ENCODE measurements at regions not wholly inside any gene's neighbourhood (a gene's known extent, or its start where the extent isn't known, plus 50 kb on each side); places are given as distances from the start of the nearest gene placed in this dataset.

- no peaks in the 10 kb centered on the region for H3K27me3 ChIP-seq (ENCODE audit: low read length)
- no peaks in the 10 kb centered on the region for H4K20me1 ChIP-seq (ENCODE audit: insufficient read depth, low read depth, low read length)
- H3K4me2 ChIP-seq (ENCODE audit: low read depth, low read length, poor library complexity, severe bottlenecking), result no peak overlapping the region
- no peaks in the 10 kb centered on the region for H3K36me3 ChIP-seq (ENCODE audit: insufficient read depth, low read length)
- no peak overlapping the region for H2AFZ ChIP-seq (ENCODE audit: low read length)
- no peak overlapping the region for H3K4me3 ChIP-seq (ENCODE audit: low read length)
- H3K27ac ChIP-seq (ENCODE audit: low read length), result no peak overlapping the region
- no peaks in the 10 kb centered on the region for H3K9me3 ChIP-seq (ENCODE audit: low read length)
- DNase-seq, result peak; percentile 7
- H3K9me2 ChIP-seq (replicated peaks; ENCODE audit: insufficient read depth, low read length), result no peaks in the 10 kb centered on the region
- no peaks in the 10 kb centered on the region for H3K4me1 ChIP-seq (ENCODE audit: low read length)
- H3K79me2 ChIP-seq (ENCODE audit: low read length), result no peaks in the 10 kb centered on the region
- no peak overlapping the region for H3K9ac ChIP-seq (ENCODE audit: low read length)
Measured at GRCh38 chr4:143273160-143273917, 63.3 kb upstream of the GAB1 start.

GRCh38 chr4:143280861-143281260, 55.8 kb upstream of the GAB1 start:
- Histone ChIP-seq H3K4me2 (ENCODE audit: low read depth, low read length, poor library complexity, severe bottlenecking) (no peak overlapping the region), H3K9ac (ENCODE audit: low read length) (no peak overlapping the region), H4K20me1 (ENCODE audit: insufficient read depth, low read depth, low read length) (no peaks in the 10 kb centered on the region), H3K9me3 (ENCODE audit: low read length) (no peaks in the 10 kb centered on the region), H3K4me3 (ENCODE audit: low read length) (no peak overlapping the region), H2AFZ (ENCODE audit: low read length) (no peak overlapping the region), H3K36me3 (ENCODE audit: insufficient read depth, low read length) (no peaks in the 10 kb centered on the region), H3K9me2 (replicated peaks; ENCODE audit: insufficient read depth, low read length) (no peaks in the 10 kb centered on the region), H3K27me3 (ENCODE audit: low read length) (no peaks in the 10 kb centered on the region), H3K79me2 (ENCODE audit: low read length) (no peaks in the 10 kb centered on the region), H3K4me1 (ENCODE audit: low read length) (no peaks in the 10 kb centered on the region), H3K27ac (ENCODE audit: low read length) (no peak overlapping the region)
- DNase-seq, result peak; percentile 27

- Histone ChIP-seq H3K9ac (ENCODE audit: low read length) (no peak overlapping the region), H3K27ac (ENCODE audit: low read length) (no peak overlapping the region), H3K9me2 (replicated peaks; ENCODE audit: insufficient read depth, low read length) (no peaks in the 10 kb centered on the region), H4K20me1 (ENCODE audit: insufficient read depth, low read depth, low read length) (no peaks in the 10 kb centered on the region), H2AFZ (ENCODE audit: low read length) (no peak overlapping the region), H3K36me3 (ENCODE audit: insufficient read depth, low read length) (no peaks in the 10 kb centered on the region), H3K9me3 (ENCODE audit: low read length) (no peaks in the 10 kb centered on the region), H3K27me3 (ENCODE audit: low read length) (no peaks in the 10 kb centered on the region), H3K79me2 (ENCODE audit: low read length) (no peaks in the 10 kb centered on the region), H3K4me3 (ENCODE audit: low read length) (no peak overlapping the region), H3K4me1 (ENCODE audit: low read length) (no peaks in the 10 kb centered on the region), H3K4me2 (ENCODE audit: low read depth, low read length, poor library complexity, severe bottlenecking) (no peak overlapping the region)
- peak; percentile 4 for DNase-seq
Measured at GRCh38 chr4:143281507-143282190, 55.0 kb upstream of the GAB1 start.

GRCh38 chr4:143282211-143282707, 54.4 kb upstream of the GAB1 start:
- H3K36me3 ChIP-seq (ENCODE audit: insufficient read depth, low read length), result no peaks in the 10 kb centered on the region
- no peaks in the 10 kb centered on the region for H3K79me2 ChIP-seq (ENCODE audit: low read length)

DNA sequence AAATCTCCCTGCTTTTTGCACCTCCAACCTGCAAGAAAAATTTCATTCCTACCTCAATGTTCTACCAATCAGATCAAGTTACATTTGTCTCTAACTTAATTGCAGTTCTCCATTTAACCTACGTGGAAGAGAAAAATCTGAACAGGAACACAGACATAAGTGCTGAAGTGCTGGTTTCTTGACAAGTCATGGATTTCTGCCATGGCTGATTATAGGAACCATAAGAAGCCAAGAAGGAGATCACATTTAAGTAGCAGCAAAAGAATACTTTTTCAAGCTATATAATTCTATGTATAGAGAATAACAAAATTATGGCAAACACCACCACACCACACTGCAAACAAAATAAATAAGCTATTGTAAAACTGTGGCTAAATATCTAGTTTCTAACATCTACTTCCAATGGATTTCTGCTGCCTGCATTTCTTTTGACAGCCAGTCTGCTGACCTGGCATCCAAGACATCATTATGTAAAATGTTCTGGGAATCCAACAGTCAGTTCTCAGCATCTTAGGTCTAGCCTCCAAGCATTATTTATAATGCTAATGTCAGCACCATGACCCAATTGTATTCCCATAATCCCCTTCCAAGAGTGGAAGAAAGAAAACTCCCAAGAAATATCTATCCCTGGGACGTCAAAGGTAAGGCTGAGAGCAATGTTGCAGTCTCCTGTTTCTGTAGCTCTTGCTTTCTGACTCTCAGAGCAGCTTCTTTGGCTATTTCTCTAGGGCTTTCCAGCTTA, 50.8 kb upstream of the GAB1 start:
- H3K79me2 ChIP-seq (ENCODE audit: low read length), result no peaks in the 10 kb centered on the region
- no peaks in the 10 kb centered on the region for H3K36me3 ChIP-seq (ENCODE audit: insufficient read depth, low read length)
- H4K20me1 ChIP-seq (ENCODE audit: insufficient read depth, low read depth, low read length), result no peaks in the 10 kb centered on the region
- no peak overlapping the region for H3K4me2 ChIP-seq (ENCODE audit: low read depth, low read length, poor library complexity, severe bottlenecking)
- no peak overlapping the region for H3K27ac ChIP-seq (ENCODE audit: low read length)
- DNase-seq, result peak; percentile 2
- H3K4me1 ChIP-seq (ENCODE audit: low read length), result no peaks in the 10 kb centered on the region
- no peak overlapping the region for H3K4me3 ChIP-seq (ENCODE audit: low read length)
- H3K9ac ChIP-seq (ENCODE audit: low read length), result no peak overlapping the region
- no peaks in the 10 kb centered on the region for H3K27me3 ChIP-seq (ENCODE audit: low read length)
- H3K9me3 ChIP-seq (ENCODE audit: low read length), result no peaks in the 10 kb centered on the region
- no peaks in the 10 kb centered on the region for H3K9me2 ChIP-seq (replicated peaks; ENCODE audit: insufficient read depth, low read length)
- H2AFZ ChIP-seq (ENCODE audit: low read length), result no peak overlapping the region

More at GRCh38 chr4:143282211-143282707, 54.4 kb upstream of the GAB1 start:
- Histone ChIP-seq H3K9ac (ENCODE audit: low read length) (no peak overlapping the region), H3K27ac (ENCODE audit: low read length) (no peak overlapping the region), H3K9me2 (replicated peaks; ENCODE audit: insufficient read depth, low read length) (no peaks in the 10 kb centered on the region), H3K4me2 (ENCODE audit: low read depth, low read length, poor library complexity, severe bottlenecking) (no peak overlapping the region), H3K4me1 (ENCODE audit: low read length) (no peaks in the 10 kb centered on the region), H2AFZ (ENCODE audit: low read length) (no peak overlapping the region), H3K4me3 (ENCODE audit: low read length) (no peak overlapping the region), H4K20me1 (ENCODE audit: insufficient read depth, low read depth, low read length) (no peaks in the 10 kb centered on the region), H3K27me3 (ENCODE audit: low read length) (no peaks in the 10 kb centered on the region), H3K9me3 (ENCODE audit: low read length) (no peaks in the 10 kb centered on the region)
- peak; percentile 26 for DNase-seq

GRCh38 chr4:143286701-143287571, 49.7 kb upstream of the GAB1 start:
- no peaks in the 10 kb centered on the region for H3K79me2 ChIP-seq (ENCODE audit: low read length)
- H3K4me2 ChIP-seq (ENCODE audit: low read depth, low read length, poor library complexity, severe bottlenecking), result no peak overlapping the region
- no peaks in the 10 kb centered on the region for H3K9me2 ChIP-seq (replicated peaks; ENCODE audit: insufficient read depth, low read length)
- no peaks in the 10 kb centered on the region for H3K27me3 ChIP-seq (ENCODE audit: low read length)
- DNase-seq, result peak; percentile 30
- no peaks in the 10 kb centered on the region for H3K36me3 ChIP-seq (ENCODE audit: insufficient read depth, low read length)
- H2AFZ ChIP-seq (ENCODE audit: low read length), result no peak overlapping the region
- no peaks in the 10 kb centered on the region for H4K20me1 ChIP-seq (ENCODE audit: insufficient read depth, low read depth, low read length)
- H3K27ac ChIP-seq (ENCODE audit: low read length), result no peak overlapping the region
- H3K4me3 ChIP-seq (ENCODE audit: low read length), result no peak overlapping the region
- no peak overlapping the region for H3K9ac ChIP-seq (ENCODE audit: low read length)
- no peaks in the 10 kb centered on the region for H3K4me1 ChIP-seq (ENCODE audit: low read length)
- H3K9me3 ChIP-seq (ENCODE audit: low read length), result no peaks in the 10 kb centered on the region
